Mesendoderm (in vitro differentiated cells): ENCODE measurements at regions not wholly inside any gene's neighbourhood (a gene's known extent, or its start where the extent isn't known, plus 50 kb on each side); places are given as distances from the start of the nearest gene placed in this dataset.

Experiments used
- DNase-seq: peaks from one replicate; pipeline ENCODE4 v3.0.0; 2013
- H2AK5ac ChIP-seq: 2 replicates; pipeline ENCODE4 v1.6.1; 2013; ENCODE audit warnings: low read length, inconsistent platforms
- H2BK120ac ChIP-seq: 2 replicates; pipeline ENCODE4 v1.6.1; 2013; ENCODE audit warnings: low read depth, mild to moderate bottlenecking, low read length, moderate library complexity, mixed read lengths
- H2BK15ac ChIP-seq: replicated peaks from 2 replicates; pipeline ENCODE4 v1.6.1; 2013; ENCODE audit warnings: low read depth, mild to moderate bottlenecking, moderate library complexity
- H2BK5ac ChIP-seq: 2 replicates; pipeline ENCODE4 v1.6.1; 2013; ENCODE audit warnings: low read length, inconsistent platforms
- H3K18ac ChIP-seq: 2 replicates; pipeline ENCODE4 v1.6.1; 2013; ENCODE audit warnings: mild to moderate bottlenecking, low read length, mixed read lengths
- H3K23ac ChIP-seq: one replicate; pipeline ENCODE4 v1.6.1; 2013; ENCODE audit warnings: low read length
- H3K27ac ChIP-seq: 2 replicates; pipeline ENCODE4 v1.5.1; 2013; ENCODE audit warnings: low read depth, mild to moderate bottlenecking, inconsistent platforms, low read length, moderate library complexity
- H3K27me3 ChIP-seq: 2 replicates; pipeline ENCODE4 v1.6.1; 2013; ENCODE audit warnings: low read length, control low read depth, mild to moderate bottlenecking, inconsistent platforms; ENCODE audit not compliant: insufficient read depth, poor library complexity
- H3K36me3 ChIP-seq: 2 replicates; pipeline ENCODE4 v1.6.1; 2013; ENCODE audit warnings: low read length, inconsistent platforms; ENCODE audit not compliant: control insufficient read depth, insufficient read depth
- H3K4ac ChIP-seq: one replicate; pipeline ENCODE4 v1.6.1; 2013; ENCODE audit warnings: low read depth, mild to moderate bottlenecking, low read length, moderate library complexity
- H3K4me1 ChIP-seq: 2 replicates; pipeline ENCODE4 v1.6.1; 2013; ENCODE audit warnings: low read depth, low read length, inconsistent platforms; ENCODE audit not compliant: control insufficient read depth
- H3K4me2 ChIP-seq: 2 replicates; pipeline ENCODE4 v1.6.1; 2013; ENCODE audit warnings: low read length
- H3K4me3 ChIP-seq: 2 replicates; pipeline ENCODE4 v1.5.1; 2013; ENCODE audit warnings: mild to moderate bottlenecking, low read length
- H3K56ac ChIP-seq: one replicate; pipeline ENCODE4 v1.6.1; 2013; ENCODE audit warnings: low read length
- H3K79me1 ChIP-seq: 2 replicates; pipeline ENCODE4 v1.6.1; 2013; ENCODE audit warnings: low read length, inconsistent platforms
- H3K79me2 ChIP-seq: 2 replicates; pipeline ENCODE4 v1.6.1; 2013; ENCODE audit warnings: mild to moderate bottlenecking, low read length; ENCODE audit not compliant: control insufficient read depth, insufficient read depth
- H3K9ac ChIP-seq: 2 replicates; pipeline ENCODE4 v1.6.1; 2013; ENCODE audit warnings: low read length, inconsistent platforms
- H4K5ac ChIP-seq: one replicate; pipeline ENCODE4 v1.6.1; 2013; ENCODE audit warnings: low read length
- H4K8ac ChIP-seq: one replicate; pipeline ENCODE4 v1.6.1; 2013; ENCODE audit warnings: low read depth, mild to moderate bottlenecking, control low read depth, low read length, moderate library complexity
- WGBS: extraction: QIAGEN DNeasy Blood & Tissue Kit; methylation state at CpG from one replicate; pipeline ENCODE4 v1.1.7; 2013; ENCODE audit warnings: low lambda C conversion rate, missing lambda C conversion rate; ENCODE audit not compliant: insufficient coverage; ENCODE audit errors: extremely low coverage; 5-methylcytosine and 5-hydroxymethylcytosine counted together

DNA sequence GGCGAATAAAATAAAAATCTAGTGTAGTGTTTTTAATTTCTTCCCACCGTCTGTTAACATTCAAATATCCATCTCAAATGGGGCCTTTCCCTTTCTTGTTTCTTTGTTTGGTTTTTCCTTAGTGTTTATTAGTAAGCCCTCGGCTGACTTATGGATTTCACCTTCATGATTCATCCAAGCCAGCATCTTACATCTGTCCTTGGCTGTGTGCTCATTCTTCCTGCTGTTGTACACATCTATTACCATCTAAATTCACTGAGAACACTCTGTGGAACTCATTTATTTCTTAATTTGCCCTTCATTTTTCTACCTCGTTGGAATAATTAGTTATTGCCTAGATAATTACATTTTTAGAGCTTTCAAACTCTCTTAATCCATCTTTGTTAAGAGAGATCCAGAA, 84.9 kb downstream of the SPCS3 start:
- Histone ChIP-seq H3K27ac (no peak overlapping the region), H2BK5ac (no peak overlapping the region), H3K4ac (no peak overlapping the region), H4K8ac (no peak overlapping the region), H3K4me2 (no peak overlapping the region), H2BK15ac (no peak overlapping the region), H3K18ac (no peak overlapping the region), H2BK120ac (no peak overlapping the region), H3K27me3 (no peaks in the 10 kb centered on the region), H2AK5ac (no peak overlapping the region), H3K79me2 (no peaks in the 10 kb centered on the region), H3K79me1 (no peaks in the 10 kb centered on the region), H3K23ac (no peak overlapping the region), H3K56ac (no peak overlapping the region), H3K36me3 (no peaks in the 10 kb centered on the region), H3K4me1 (no peaks in the 10 kb centered on the region), H3K4me3 (no peak overlapping the region), H3K9ac (no peak overlapping the region), H4K5ac (no peak overlapping the region)
- no CpG with 5 or more reads among the region's 4 CpGs for WGBS
- no peak for DNase-seq

DNA sequence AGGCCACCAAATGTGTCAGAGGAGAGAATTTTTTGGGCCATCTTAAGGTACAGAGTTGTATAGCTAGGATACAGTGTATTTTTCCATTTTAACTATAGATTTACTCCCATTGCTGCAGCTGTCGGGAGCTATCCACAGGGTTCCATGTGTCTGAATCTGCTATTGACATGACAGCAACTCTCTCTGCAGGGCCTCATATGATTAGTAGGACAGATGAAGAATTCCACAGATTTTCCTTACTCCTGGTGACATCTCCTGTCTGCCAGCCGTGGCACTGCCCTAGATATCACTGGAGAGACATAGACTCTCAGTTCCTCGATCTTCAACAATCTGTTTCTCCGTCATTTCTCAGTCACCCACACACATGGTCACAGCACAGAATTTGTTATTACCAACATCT, 86.5 kb downstream of the SPCS3 start:
- no peak overlapping the region for H3K4ac ChIP-seq
- H3K27me3 ChIP-seq: no peaks in the 10 kb centered on the region
- WGBS: no CpG with 5 or more reads among the region's 4 CpGs
- no peak overlapping the region for H2BK5ac ChIP-seq
- H2BK15ac ChIP-seq: no peak overlapping the region
- H3K9ac ChIP-seq: no peak overlapping the region
- no peak overlapping the region for H3K4me2 ChIP-seq
- no peak overlapping the region for H3K23ac ChIP-seq
- H3K79me1 ChIP-seq: no peaks in the 10 kb centered on the region
- H2BK120ac ChIP-seq: no peak overlapping the region
- no peak overlapping the region for H3K4me3 ChIP-seq
- no peak for DNase-seq
- no peak overlapping the region for H3K27ac ChIP-seq
- no peak overlapping the region for H3K56ac ChIP-seq
- no peak overlapping the region for H4K8ac ChIP-seq
- H3K79me2 ChIP-seq: no peaks in the 10 kb centered on the region
- no peaks in the 10 kb centered on the region for H3K36me3 ChIP-seq
- no peak overlapping the region for H3K18ac ChIP-seq
- H2AK5ac ChIP-seq: no peak overlapping the region
- H4K5ac ChIP-seq: no peak overlapping the region
- H3K4me1 ChIP-seq: no peaks in the 10 kb centered on the region

DNA sequence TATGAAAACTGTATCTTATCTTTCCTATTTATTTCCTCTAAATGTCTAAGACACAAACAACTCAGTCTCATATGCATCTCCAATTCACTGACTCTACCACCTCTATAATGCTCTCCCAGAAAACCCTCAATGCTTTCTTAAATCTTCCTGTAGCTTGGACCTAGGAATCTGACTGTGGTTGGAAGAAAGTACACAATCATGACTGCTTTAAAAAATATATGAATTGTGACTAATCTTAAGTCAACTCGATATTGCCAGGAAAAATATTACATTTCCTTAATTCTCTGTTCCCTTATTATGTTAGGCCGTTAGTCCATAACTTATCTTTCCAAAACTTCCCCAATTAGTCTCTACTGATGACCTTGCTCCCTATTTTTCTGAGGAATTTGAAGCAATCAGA, 87.0 kb downstream of the SPCS3 start:
- no peak overlapping the region for H4K8ac ChIP-seq
- no peak overlapping the region for H3K4me3 ChIP-seq
- no peak overlapping the region for H2BK15ac ChIP-seq
- no peaks in the 10 kb centered on the region for H3K36me3 ChIP-seq
- no CpG with 5 or more reads among the region's 2 CpGs for WGBS
- no peaks in the 10 kb centered on the region for H3K79me2 ChIP-seq
- no peak overlapping the region for H3K18ac ChIP-seq
- H3K79me1 ChIP-seq: no peaks in the 10 kb centered on the region
- H3K23ac ChIP-seq: no peak overlapping the region
- no peak for DNase-seq
- H3K9ac ChIP-seq: no peak overlapping the region
- H3K4ac ChIP-seq: no peak overlapping the region
- no peak overlapping the region for H2BK120ac ChIP-seq
- H3K27ac ChIP-seq: no peak overlapping the region
- H3K4me1 ChIP-seq: no peaks in the 10 kb centered on the region
- no peak overlapping the region for H2AK5ac ChIP-seq
- no peaks in the 10 kb centered on the region for H3K27me3 ChIP-seq
- no peak overlapping the region for H3K56ac ChIP-seq
- H3K4me2 ChIP-seq: no peak overlapping the region
- no peak overlapping the region for H4K5ac ChIP-seq
- no peak overlapping the region for H2BK5ac ChIP-seq

DNA sequence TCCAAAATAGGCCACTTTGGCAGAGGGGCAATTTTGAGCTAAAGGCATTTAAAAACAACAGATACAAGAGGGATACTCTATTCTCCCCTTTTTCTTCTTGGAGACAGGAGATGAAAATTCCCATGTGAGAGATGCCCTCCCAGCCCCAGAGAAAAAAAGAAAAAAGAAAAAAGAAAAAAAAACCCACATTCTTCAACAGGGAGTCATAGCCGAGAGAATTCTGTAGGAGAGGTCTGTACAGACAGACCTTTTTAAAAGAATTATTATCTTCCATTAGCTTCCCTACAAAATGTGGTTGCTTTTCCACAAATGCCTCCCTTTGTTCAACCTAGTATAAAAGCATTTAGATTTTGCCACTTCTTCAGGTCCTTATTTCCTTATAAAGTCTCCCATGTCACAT, 89.9 kb downstream of the SPCS3 start:
- Histone ChIP-seq H4K5ac (no peak overlapping the region), H3K56ac (no peak overlapping the region), H4K8ac (no peak overlapping the region), H3K18ac (no peak overlapping the region), H3K9ac (no peak overlapping the region), H3K27ac (no peak overlapping the region), H2AK5ac (no peak overlapping the region), H2BK5ac (no peak overlapping the region), H2BK15ac (no peak overlapping the region), H3K4me1 (no peaks in the 10 kb centered on the region), H3K23ac (no peak overlapping the region), H3K79me1 (no peaks in the 10 kb centered on the region), H3K27me3 (no peaks in the 10 kb centered on the region), H3K36me3 (no peaks in the 10 kb centered on the region), H3K4ac (no peak overlapping the region), H3K79me2 (no peaks in the 10 kb centered on the region), H3K4me2 (no peak overlapping the region), H2BK120ac (no peak overlapping the region), H3K4me3 (no peak overlapping the region)
- no peak for DNase-seq
- WGBS: no CpG with 5 or more reads among the region's 1 CpG

DNA sequence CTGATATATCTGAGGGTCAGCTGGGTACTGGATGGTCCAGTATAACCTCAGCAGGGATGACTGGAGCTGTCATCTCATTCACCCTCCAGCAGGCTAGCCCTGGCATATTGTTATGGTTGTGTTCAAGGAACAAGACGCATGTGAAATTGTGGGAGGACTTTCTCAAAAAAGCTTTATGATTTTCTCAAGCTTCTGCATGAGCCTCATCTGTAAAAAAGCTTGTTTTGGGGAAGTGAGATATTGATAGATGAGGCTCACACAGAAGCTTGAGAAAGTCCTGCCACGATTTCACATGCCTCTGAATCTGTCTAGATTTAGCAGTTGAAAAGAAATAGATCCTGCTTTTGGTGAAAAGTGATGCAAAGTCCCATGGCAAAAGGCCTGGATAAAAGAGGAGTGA, 93.4 kb downstream of the SPCS3 start:
- Histone ChIP-seq H3K56ac (no peak overlapping the region), H4K5ac (no peak overlapping the region), H3K4me2 (no peak overlapping the region), H2AK5ac (no peak overlapping the region), H3K79me1 (no peaks in the 10 kb centered on the region), H3K27me3 (no peaks in the 10 kb centered on the region), H3K23ac (no peak overlapping the region), H3K4ac (no peak overlapping the region), H3K36me3 (no peaks in the 10 kb centered on the region), H4K8ac (no peak overlapping the region), H3K79me2 (no peaks in the 10 kb centered on the region), H3K27ac (no peak overlapping the region), H2BK120ac (no peak overlapping the region), H3K18ac (no peak overlapping the region), H2BK15ac (no peak overlapping the region), H2BK5ac (no peak overlapping the region), H3K4me1 (no peaks in the 10 kb centered on the region), H3K9ac (no peak overlapping the region), H3K4me3 (no peak overlapping the region)
- DNase-seq: no peak
- no CpG with 5 or more reads among the region's 2 CpGs for WGBS

DNA sequence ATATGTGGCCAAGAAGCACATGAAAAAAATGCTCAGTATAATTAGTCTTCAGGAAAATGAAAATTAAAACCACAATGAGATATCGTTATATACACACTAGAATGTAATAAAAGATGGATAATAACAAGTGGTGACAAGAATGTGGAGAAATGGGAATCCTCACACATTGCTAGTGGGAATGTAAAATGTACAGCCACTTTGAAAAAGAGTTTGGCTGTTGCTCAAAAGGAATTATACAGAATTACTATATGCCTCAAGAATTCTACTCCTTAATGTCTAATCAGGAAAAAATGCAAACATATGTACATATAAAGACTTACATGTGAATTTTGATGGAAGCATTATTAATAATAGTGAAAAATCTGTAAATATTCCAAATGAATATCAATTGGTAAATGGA, 102.2 kb downstream of the SPCS3 start:
- no peak for DNase-seq
- Histone ChIP-seq H3K27me3 (no peaks in the 10 kb centered on the region), H2BK120ac (no peak overlapping the region), H2BK5ac (no peak overlapping the region), H3K36me3 (no peaks in the 10 kb centered on the region), H3K4me3 (no peak overlapping the region), H2AK5ac (no peak overlapping the region), H3K4ac (no peak overlapping the region), H3K27ac (no peak overlapping the region), H3K18ac (no peak overlapping the region), H3K79me1 (no peaks in the 10 kb centered on the region), H3K56ac (no peak overlapping the region), H4K5ac (no peak overlapping the region), H4K8ac (no peak overlapping the region), H3K9ac (no peak overlapping the region), H3K4me1 (no peaks in the 10 kb centered on the region), H3K23ac (no peak overlapping the region), H3K4me2 (no peak overlapping the region), H2BK15ac (no peak overlapping the region), H3K79me2 (no peaks in the 10 kb centered on the region)
- WGBS: no CpG with 5 or more reads among the region's 1 CpG
